ENCODE measurements at regions not wholly inside any gene's neighbourhood (a gene's known extent, or its start where the extent isn't known, plus 50 kb on each side); places are given as distances from the start of the nearest gene placed in this dataset.

- no peak for TF ChIP-seq MAX (IDR thresholded peaks at IDR 0.05)
- TF ChIP-seq YY1 (IDR thresholded peaks at IDR 0.05; ENCODE audit: low read depth): no peak
- TF ChIP-seq TAF1 (IDR thresholded peaks at IDR 0.05; ENCODE audit: low read depth): no peak
- TF ChIP-seq, protein P1, sequence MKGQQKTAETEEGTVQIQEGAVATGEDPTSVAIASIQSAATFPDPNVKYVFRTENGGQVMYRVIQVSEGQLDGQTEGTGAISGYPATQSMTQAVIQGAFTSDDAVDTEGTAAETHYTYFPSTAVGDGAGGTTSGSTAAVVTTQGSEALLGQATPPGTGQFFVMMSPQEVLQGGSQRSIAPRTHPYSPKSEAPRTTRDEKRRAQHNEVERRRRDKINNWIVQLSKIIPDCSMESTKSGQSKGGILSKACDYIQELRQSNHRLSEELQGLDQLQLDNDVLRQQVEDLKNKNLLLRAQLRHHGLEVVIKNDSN (IDR thresholded peaks at IDR 0.05): no peak
- no peak for TF ChIP-seq FOXM1 (IDR thresholded peaks at IDR 0.05; ENCODE audit: borderline replicate concordance, low read depth)
- TF ChIP-seq CEBPB (IDR thresholded peaks at IDR 0.05): no peak
- TF ChIP-seq RAD21 (IDR thresholded peaks at IDR 0.05; ENCODE audit: low read depth): no peak
- TF ChIP-seq CREB1 (IDR thresholded peaks at IDR 0.05; ENCODE audit: low read depth): no peak
- no peak for TF ChIP-seq NFIC (IDR thresholded peaks at IDR 0.05)
- no peak for TF ChIP-seq TEAD4 (IDR thresholded peaks at IDR 0.05)
- TF ChIP-seq EGR1 (IDR thresholded peaks at IDR 0.05): no peak
- no peak for TF ChIP-seq ZBTB7A (IDR thresholded peaks at IDR 0.05; ENCODE audit: low read depth)
- TF ChIP-seq EP300 (IDR thresholded peaks at IDR 0.05; ENCODE audit: borderline replicate concordance): no peak
- TF ChIP-seq, protein P2, sequence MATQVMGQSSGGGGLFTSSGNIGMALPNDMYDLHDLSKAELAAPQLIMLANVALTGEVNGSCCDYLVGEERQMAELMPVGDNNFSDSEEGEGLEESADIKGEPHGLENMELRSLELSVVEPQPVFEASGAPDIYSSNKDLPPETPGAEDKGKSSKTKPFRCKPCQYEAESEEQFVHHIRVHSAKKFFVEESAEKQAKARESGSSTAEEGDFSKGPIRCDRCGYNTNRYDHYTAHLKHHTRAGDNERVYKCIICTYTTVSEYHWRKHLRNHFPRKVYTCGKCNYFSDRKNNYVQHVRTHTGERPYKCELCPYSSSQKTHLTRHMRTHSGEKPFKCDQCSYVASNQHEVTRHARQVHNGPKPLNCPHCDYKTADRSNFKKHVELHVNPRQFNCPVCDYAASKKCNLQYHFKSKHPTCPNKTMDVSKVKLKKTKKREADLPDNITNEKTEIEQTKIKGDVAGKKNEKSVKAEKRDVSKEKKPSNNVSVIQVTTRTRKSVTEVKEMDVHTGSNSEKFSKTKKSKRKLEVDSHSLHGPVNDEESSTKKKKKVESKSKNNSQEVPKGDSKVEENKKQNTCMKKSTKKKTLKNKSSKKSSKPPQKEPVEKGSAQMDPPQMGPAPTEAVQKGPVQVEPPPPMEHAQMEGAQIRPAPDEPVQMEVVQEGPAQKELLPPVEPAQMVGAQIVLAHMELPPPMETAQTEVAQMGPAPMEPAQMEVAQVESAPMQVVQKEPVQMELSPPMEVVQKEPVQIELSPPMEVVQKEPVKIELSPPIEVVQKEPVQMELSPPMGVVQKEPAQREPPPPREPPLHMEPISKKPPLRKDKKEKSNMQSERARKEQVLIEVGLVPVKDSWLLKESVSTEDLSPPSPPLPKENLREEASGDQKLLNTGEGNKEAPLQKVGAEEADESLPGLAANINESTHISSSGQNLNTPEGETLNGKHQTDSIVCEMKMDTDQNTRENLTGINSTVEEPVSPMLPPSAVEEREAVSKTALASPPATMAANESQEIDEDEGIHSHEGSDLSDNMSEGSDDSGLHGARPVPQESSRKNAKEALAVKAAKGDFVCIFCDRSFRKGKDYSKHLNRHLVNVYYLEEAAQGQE (IDR thresholded peaks at IDR 0.05; ENCODE audit: low read depth): no peak
- no peak for TF ChIP-seq TCF12 (IDR thresholded peaks at IDR 0.05; ENCODE audit: low read depth)
Observed at GRCh38 chr2:80854831-80855230, 550.3 kb upstream of the LRRTM1 start.

DNA sequence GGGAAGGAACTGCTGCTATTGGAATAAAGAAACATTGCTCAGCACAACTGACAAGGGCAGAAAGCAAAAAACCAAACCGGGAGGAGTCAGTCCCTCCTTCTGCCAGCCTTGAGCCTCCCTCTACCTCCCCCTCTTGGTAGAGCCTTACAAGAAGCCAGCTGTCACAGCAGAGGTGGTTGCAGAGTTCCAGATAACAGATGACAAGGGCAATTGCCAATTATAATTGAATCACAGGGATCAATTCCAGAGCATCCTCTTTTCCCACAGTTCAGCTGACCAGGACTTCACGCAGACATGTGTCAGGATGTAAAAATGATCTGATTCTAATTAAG, 548.2 kb upstream of the LRRTM1 start:
- no peak for TF ChIP-seq CREB1 (IDR thresholded peaks at IDR 0.05; ENCODE audit: low read depth)
- no peak for TF ChIP-seq RAD21 (IDR thresholded peaks at IDR 0.05; ENCODE audit: low read depth)
- TF ChIP-seq, protein P2 (IDR thresholded peaks at IDR 0.05; ENCODE audit: low read depth): no peak
- TF ChIP-seq TCF12 (IDR thresholded peaks at IDR 0.05; ENCODE audit: low read depth): no peak
- TF ChIP-seq CEBPB (IDR thresholded peaks at IDR 0.05): no peak
- no peak for TF ChIP-seq TEAD4 (IDR thresholded peaks at IDR 0.05)
- TF ChIP-seq ZBTB7A (IDR thresholded peaks at IDR 0.05; ENCODE audit: low read depth): no peak
- TF ChIP-seq FOXM1 (IDR thresholded peaks at IDR 0.05; ENCODE audit: borderline replicate concordance, low read depth): no peak

DNA sequence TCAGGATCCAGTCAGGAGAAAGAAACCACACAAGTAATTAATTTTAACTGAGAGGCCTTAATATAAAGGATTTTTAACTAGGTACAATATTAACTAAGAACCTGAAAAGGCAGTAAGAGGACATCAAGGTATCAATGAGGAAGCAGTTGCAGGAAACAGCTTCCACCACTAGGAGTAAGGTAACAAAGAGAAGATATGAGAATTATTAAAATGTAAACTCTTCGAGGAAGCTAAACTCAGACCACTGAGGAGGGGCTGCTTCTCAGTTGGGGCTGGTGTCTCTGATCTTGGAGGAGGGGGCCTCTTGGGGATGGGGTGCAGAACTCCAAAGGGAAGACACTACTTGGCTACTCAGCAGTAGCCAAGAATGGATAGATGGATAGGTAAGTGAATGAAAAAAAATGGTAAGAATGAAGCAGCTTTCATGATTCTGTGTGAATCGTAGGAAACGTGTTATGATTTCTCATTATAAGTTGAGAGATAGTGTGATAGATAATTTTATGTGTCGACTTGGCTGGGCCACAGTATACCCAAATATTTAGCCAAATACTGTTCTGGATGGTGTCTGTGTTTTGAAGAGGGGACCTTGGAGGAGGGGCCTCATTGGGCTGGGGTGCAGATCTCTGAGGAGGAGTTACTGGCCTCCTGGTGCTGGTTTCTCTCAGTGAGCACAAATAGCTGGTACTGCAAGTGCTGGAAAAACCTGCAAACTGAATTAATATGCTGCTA, 547.7 kb upstream of the LRRTM1 start:
- TF ChIP-seq EP300 (IDR thresholded peaks at IDR 0.05; ENCODE audit: borderline replicate concordance): no peak
- no peak for TF ChIP-seq ZBTB7A (IDR thresholded peaks at IDR 0.05; ENCODE audit: low read depth)
- TF ChIP-seq EGR1 (IDR thresholded peaks at IDR 0.05): no peak
- no peak for TF ChIP-seq RAD21 (IDR thresholded peaks at IDR 0.05; ENCODE audit: low read depth)

DNA sequence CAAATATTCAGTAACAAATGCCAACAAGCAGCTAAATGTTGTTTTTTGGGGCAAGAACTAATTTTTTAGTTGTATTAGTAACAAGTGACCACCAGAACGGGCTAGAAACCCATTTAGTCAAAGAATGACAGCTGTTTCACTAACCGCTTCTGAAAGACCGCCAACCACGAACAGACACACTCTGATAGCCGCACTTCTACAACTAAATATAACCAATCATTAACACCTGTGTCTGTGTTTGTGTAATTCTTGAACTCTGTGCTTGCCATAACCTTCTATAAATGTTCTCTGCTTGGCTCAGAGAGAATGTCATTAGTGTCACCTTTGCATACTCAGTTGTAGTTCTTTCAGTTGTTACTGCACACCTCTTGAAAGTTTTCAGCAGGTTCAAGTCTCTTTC, 526.3 kb upstream of the LRRTM1 start:
- TF ChIP-seq, protein P2 (IDR thresholded peaks at IDR 0.05; ENCODE audit: low read depth): no peak
- TF ChIP-seq NFIC (IDR thresholded peaks at IDR 0.05) (no peak), EP300 (IDR thresholded peaks at IDR 0.05; ENCODE audit: borderline replicate concordance) (no peak), TAF1 (IDR thresholded peaks at IDR 0.05; ENCODE audit: low read depth) (no peak)

DNA sequence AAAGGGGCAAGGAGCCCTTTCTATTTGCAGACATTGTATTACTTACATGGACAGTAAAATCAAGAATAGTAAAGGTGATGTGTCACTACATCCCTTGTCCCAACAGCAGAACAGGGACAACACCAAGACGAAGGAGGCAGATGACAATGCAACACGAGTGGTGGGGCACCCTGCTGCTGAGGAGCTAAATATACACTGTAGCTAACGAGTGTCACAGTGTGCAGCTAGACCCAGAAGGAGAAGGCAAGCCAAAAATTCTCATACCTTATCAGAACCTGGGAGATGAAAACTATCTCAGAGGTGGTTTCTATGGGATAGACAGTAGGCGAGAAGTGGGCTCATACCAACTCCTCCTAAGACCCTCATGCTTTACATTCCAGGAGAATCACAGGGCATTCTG, 518.4 kb upstream of the LRRTM1 start:
- TF ChIP-seq EGR1 (IDR thresholded peaks at IDR 0.05) (no peak), RAD21 (IDR thresholded peaks at IDR 0.05; ENCODE audit: low read depth) (no peak), ZBTB7A (IDR thresholded peaks at IDR 0.05; ENCODE audit: low read depth) (no peak), MAX (IDR thresholded peaks at IDR 0.05) (no peak), YY1 (IDR thresholded peaks at IDR 0.05; ENCODE audit: low read depth) (no peak), CREB1 (IDR thresholded peaks at IDR 0.05; ENCODE audit: low read depth) (no peak), TAF1 (IDR thresholded peaks at IDR 0.05; ENCODE audit: low read depth) (no peak), EP300 (IDR thresholded peaks at IDR 0.05; ENCODE audit: borderline replicate concordance) (no peak)
- TF ChIP-seq, protein P2 (IDR thresholded peaks at IDR 0.05; ENCODE audit: low read depth): no peak
- TF ChIP-seq, protein P1 (IDR thresholded peaks at IDR 0.05): no peak
